GM04504 (cell line): ENCODE measurements at regions not wholly inside any gene's neighbourhood (a gene's known extent, or its start where the extent isn't known, plus 50 kb on each side); places are given as distances from the start of the nearest gene placed in this dataset.

Experiments
- DNase-seq: peaks from one replicate; pipeline ENCODE4 v3.0.0-alpha.2; 2012; ENCODE audit warnings: low read depth

- DNase-seq, result no peak
Observed at GRCh38 chr1:98203466-98203865, 282.6 kb upstream of the DPYD start.

GRCh38 chr1:98201666-98202081, 280.8 kb upstream of the DPYD start:
- DNase-seq, result peak; percentile 51

GRCh38 chr1:98197356-98197755, 276.5 kb upstream of the DPYD start:
- no peak for DNase-seq

GRCh38 chr1:98196012-98196411, 275.2 kb upstream of the DPYD start:
- no peak for DNase-seq

- no peak for DNase-seq
Observed at GRCh38 chr1:98188774-98189173, 267.9 kb upstream of the DPYD start.

- DNase-seq, result no peak
Observed at GRCh38 chr1:98184856-98185255, 264.0 kb upstream of the DPYD start.

- DNase-seq, result no peak
Observed at GRCh38 chr1:98181036-98181764, 260.4 kb upstream of the DPYD start.

- DNase-seq, result no peak
Observed at GRCh38 chr1:98179151-98179773, 258.4 kb upstream of the DPYD start.

GRCh38 chr1:98177751-98178150, 256.9 kb upstream of the DPYD start:
- no peak for DNase-seq

- DNase-seq, result no peak
Observed at GRCh38 chr1:98176936-98177335, 256.1 kb upstream of the DPYD start.

GRCh38 chr1:98176414-98176813, 255.6 kb upstream of the DPYD start:
- DNase-seq, result no peak

GRCh38 chr1:98172578-98172977, 251.7 kb upstream of the DPYD start:
- DNase-seq, result no peak

- no peak for DNase-seq
Observed at GRCh38 chr1:98172022-98172421, 251.2 kb upstream of the DPYD start.

GRCh38 chr1:98164509-98164908, 243.7 kb upstream of the DPYD start:
- DNase-seq, result no peak

GRCh38 chr1:98157524-98158313, 236.9 kb upstream of the DPYD start:
- no peak for DNase-seq

- DNase-seq, result no peak
Observed at GRCh38 chr1:98147280-98147679, 226.4 kb upstream of the DPYD start.

- no peak for DNase-seq
Observed at GRCh38 chr1:98145655-98146054, 224.8 kb upstream of the DPYD start.

GRCh38 chr1:98143403-98143802, 222.6 kb upstream of the DPYD start:
- DNase-seq, result no peak

- DNase-seq, result peak; percentile 28
Observed at GRCh38 chr1:98133131-98133530, 212.3 kb upstream of the DPYD start.

GRCh38 chr1:98130408-98130807, 209.6 kb upstream of the DPYD start:
- no peak for DNase-seq

GRCh38 chr1:98129491-98129890, 208.7 kb upstream of the DPYD start:
- no peak for DNase-seq

- DNase-seq, result no peak
Observed at GRCh38 chr1:98126740-98127139, 205.9 kb upstream of the DPYD start.

- no peak for DNase-seq
Observed at GRCh38 chr1:98121646-98122045, 200.8 kb upstream of the DPYD start.
